ENCODE measurements at regions not wholly inside any gene's neighbourhood (a gene's known extent, or its start where the extent isn't known, plus 50 kb on each side); places are given as distances from the start of the nearest gene placed in this dataset.

- TF ChIP-seq EP300 (IDR thresholded peaks at IDR 0.05) (no peak), POLR2A (IDR thresholded peaks at IDR 0.05; ENCODE audit: low read depth) (no peak)
These were observed 812.6 kb downstream of the ZPLD1 start for GRCh38 chr3:103247459-103247858.
